NCI-H2196 treated with DMSO at 0.1 percent for 48 hours (cell line): ENCODE measurements at regions not wholly inside any gene's neighbourhood (a gene's known extent, or its start where the extent isn't known, plus 50 kb on each side); places are given as distances from the start of the nearest gene placed in this dataset.

Source experiments
- DNase-seq: peaks from one replicate; lab custom pipeline; 2025; ENCODE audit not compliant: unreplicated experiment; lab: John Stamatoyannopoulos, UW

DNA sequence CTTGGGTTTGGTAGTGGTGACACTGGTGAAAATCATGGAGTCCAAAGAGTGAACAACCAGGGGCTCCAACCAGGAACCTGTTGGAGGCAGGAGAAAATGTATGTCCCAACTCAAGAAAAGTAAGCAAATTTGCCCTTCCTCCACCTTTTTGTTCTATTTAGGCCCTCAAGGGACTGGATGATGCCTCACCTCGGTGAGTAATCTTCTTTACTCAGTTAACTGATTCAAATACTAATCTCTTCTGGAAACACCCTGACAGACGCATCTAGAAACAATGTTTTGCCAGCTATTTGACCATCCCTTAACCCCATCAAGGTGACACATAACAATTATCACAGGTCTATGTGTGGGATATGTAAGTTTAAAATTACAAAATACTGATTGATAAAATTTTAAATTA is 272.4 kb upstream of the FOXG1 start:
- no peak for DNase-seq

DNA sequence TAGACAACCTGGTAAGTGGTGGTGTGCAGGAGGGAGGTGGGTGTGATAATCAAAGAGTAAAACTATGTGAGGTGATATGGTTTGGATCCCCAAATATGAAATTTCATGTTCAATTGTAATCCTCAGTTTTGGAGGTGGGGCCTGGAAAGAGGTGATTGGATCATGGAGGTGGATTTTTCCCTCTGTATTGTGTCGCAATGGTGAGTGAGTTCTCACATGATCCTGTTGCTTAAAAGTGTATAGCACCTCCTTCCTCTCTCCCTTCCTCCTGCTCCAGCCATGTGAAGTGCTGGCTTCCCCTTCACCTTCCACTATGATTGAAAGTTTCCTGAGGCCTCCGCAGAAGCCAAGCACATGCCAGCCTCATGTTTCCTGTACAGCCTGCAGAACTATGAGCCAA is 270.2 kb upstream of the FOXG1 start:
- DNase-seq: no peak

DNA sequence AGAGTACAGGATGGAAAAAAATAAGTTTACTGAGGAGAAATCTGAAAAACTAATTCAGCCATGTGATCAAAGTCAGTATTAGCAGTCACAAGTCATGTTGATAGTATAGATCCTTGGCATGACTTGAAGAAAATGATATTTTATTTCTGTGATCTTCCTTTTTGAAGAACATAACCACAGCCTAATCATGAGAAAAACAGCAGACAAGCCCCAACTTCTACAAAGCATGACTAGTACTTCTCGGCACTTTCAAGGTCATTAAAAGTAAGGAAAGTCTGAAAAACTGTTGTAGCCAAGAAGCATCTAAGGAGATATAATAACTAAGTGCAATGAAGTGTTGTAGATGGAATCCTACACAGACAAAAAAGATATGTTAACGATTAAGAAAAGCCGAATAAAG is 264.1 kb upstream of the FOXG1 start:
- DNase-seq: no peak

DNA sequence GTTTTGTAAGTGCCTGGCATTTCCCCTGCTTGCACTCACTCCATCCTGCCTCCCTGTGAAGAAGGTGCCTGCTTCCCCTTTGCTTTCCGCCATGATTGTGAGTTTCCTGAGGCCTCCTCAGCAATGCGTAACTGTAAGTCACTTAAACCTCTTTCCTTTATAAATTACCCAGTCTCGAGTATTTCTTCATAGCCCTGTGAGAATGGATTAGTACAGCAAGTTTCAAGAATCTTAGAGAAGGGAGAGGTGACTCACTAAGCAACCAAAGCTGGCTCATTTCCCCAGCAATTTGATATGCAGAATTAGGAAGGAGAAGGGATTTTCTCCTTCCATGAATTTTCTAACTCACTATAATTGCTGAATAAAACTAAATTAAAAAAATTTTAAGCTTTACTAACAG is 251.0 kb upstream of the FOXG1 start:
- no peak for DNase-seq

DNA sequence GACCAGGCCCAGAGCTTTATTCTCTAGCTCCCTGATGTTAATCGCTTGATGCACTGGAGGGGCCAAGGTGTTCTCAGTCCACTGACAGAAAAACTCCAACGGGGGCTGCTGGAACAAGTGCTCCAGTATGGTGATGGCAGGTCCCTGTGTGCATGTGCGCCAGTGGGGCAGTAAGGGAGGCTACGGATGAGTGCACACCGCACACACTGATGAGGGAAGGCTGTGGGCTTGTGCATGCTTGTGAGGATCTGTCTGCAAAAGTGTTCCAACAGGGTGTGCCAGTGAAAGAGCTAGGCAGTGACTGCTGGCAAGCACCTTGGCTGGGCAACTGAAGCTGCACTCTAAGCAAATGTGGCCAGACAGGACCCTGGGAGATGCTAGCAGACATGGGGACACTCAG is 229.7 kb upstream of the FOXG1 start:
- DNase-seq: no peak

DNA sequence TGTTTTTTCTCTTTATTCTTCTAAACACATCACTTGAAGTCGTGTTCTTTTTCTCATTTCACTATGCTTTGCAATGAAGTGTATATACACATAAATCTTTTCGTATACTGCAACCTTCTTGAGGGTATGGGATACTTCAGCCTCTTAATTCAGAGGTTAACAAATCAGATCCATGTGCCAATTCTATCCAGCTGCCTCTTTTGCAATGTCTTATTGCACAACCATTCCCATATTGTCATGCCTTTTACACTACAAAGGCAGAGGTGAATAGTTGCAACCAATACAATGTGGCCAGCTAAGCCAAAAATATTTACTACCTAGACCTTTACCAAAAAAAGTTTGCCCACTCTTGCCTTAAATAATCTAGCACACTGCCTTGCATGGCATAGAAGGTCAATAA is 224.5 kb upstream of the FOXG1 start:
- DNase-seq: no peak

DNA sequence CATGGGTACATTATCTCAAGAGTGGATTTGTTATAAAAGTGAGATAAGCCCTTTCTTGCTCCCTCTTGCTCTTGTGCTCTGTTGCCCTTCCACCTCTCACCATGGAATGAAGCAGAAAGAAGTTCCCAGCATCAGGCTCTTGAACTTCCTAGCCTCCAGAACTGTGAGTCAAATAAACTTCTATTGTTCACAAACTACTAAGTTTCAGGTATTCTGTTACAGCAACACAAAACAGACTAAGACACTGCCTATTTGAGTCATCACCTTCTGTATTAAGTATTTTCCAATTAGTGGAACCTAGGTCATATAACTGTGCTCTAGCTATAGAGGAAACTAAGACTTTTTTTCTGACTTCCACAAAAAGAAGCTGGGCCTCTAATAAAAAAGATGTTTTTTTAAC is 201.2 kb upstream of the FOXG1 start:
- DNase-seq: no peak

DNA sequence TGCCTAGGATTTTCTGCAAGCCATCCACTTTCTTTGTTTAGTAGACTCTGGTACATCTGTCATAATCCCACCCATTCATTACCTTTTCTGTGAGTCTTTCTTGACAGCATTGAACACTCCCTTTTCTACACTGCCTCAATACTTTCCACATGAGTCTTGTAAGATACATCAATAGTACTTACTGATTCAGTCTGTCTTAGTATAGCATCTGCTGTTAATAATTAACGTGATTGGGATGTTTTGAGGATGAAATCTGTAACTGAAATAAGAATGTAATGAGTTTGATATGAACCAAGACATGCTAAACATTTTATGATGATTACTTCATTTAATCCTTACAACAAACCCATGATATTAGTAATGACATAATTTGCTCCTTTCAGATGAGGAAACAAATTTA is 196.2 kb upstream of the FOXG1 start:
- DNase-seq: no peak

DNA sequence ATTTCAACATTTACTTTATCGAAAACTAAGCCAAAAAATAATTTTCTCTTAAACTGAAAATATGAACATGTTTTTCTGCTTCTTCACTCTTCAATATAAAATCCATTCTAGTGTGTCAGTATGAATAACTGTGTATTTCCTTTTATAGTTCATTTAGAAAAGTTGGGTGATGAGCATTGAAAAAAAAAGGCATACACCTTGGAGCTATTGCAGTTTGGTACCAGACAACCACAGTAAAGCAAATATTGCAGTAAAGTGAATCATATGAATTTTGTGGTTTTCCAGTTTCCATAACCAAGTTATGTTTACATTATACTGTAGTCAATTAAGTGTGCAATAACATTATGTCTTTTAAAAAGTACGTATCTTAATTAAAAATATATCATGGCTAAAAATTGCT is 195.0 kb upstream of the FOXG1 start:
- DNase-seq: no peak

DNA sequence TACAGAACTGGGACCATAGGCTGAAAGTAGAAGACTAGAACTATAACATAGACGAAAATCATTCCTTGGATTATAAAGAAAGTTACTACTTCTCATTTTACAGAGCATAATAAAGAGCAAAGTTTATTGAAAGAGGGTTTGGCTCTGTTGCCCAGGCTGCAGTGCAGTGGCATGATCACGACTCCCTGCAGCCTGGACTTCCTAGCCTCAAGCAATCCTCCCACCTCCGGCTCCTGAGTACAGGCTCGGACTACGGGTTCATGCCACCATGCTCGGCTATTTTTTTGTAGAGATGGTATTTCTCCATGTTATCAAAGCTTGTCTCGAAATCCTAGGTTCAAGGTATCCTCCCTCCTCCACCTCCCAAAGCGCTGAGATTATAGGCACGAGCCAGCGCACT is 190.1 kb upstream of the FOXG1 start:
- no peak for DNase-seq

DNA sequence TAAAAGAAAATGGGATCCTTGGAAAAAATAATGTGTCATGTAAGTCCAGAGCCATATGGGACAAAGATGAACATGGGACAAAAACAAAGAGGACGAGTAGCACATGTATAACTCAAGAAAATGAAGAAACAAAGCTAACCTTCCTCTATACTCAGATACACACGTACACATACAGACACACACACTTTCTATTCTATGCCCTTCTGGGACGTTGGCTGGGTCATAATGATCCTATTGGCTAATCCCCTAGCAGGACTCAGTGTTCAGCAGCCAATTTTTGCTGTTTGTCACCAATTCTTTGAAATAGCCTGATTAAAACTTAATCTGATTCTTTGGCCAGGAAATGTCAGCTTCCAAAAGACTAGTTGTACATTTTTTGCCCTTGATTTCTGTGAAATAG is 189.4 kb upstream of the FOXG1 start:
- DNase-seq: no peak

DNA sequence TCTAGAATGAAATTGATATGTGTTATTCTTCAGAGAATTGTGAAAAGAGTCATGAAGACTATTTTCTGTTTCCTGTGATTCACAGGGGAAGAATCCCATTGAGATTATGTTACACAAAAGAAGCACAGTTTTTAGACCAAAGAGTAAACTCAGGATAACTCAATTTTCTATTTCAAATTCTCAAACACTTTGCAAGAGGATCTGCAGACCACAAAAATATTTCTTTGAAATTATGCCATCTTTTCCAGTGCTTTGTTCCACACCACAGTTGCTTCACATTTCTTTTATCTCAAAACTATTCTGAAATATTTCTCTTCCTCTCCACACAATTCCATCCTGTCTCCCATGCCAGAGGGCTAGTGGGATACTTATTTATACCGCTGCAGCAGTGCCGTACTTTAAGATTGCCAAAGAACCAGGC is 188.9 kb upstream of the FOXG1 start:
- DNase-seq: no peak

DNA sequence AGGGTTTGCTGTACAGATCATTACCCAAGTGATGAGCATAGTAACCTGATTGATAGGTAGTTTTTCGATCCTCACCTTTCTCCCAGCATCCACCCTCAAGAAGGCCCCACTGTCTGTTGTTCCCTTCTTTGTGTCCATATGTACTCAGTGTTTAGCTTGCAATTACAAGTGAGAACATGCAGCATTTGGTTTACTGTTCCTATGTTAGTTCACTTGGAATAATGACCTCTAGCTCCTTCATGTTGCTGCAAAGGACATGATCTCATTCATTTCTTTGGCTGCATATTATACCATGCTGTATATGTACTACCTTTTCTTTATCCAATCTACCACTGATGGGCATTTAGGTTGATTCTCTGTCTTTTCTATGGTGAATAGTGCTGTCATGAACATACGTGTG is 181.6 kb upstream of the FOXG1 start:
- DNase-seq: no peak

DNA sequence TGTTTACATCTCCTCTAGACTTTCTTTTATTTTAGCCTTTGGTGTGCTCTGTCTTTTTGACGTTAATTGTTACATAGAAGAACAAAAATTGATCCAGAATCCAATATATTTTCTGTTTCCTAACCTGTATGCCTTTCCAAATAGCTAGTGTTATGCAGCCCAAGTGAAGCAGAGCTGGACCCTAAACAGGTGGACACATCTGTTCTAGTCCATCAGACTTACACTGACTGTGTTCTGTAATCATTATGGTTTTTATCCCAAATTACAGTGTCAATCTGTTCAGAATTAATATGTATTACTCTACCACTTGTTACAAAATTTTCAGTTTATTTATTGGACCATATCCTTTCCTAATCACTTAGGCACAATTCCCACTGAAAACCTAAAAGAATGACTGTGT is 176.8 kb upstream of the FOXG1 start:
- DNase-seq: no peak

DNA sequence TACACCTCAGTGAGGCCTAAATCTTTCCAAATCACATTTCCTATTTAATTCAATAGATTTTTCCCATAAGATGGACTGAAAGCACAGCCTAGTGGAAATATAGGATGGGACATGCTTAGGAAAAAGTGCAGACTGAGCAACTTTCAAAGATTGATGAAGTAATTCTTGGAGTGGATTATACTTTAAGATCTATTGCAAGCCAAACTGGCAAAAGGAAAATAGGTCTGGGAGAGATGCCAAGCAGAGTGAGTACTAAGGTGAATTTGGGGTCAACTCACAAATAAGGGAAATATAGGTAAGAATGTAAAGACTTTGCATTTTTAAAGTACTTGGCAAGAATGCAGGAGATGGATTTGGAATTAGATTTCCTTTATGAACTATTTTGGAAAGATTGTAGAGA is 170.2 kb upstream of the FOXG1 start:
- DNase-seq: no peak

DNA sequence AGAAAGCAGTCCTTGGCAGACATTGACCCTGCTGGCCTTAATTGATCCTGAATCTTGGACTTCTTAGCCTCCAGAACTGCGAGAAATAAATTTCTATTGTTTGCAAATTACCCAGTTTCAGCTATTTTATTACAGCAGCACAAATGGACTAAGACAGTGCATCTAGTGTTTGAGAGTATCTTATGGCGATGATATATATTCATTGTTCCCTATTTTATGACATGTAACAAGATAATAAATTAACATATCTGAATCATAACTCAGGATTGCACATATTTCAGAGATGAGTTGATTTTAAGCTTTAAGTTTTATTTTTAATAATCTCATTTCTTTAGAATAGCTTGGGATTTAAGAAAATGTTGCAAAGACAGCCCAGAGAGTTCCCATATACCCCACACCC is 167.4 kb upstream of the FOXG1 start:
- no peak for DNase-seq

DNA sequence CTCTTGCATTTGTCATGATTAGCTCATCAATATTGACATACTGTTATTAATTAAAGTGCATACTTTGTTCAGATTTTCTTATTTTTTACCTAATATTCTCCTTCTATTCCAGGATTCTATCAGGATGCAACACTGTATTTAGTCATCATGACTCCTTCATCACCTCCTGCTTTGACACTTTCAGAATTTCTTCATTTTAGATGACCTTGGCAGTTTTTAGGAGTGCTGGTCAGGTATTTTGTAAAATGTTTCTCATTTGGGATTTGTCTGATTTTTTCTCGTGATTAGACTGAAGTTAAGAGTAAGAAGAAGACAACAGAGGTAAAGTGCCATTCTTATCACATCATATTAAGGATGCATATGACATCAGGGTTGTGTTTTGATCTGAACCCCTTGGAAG is 167.0 kb upstream of the FOXG1 start:
- DNase-seq: no peak

DNA sequence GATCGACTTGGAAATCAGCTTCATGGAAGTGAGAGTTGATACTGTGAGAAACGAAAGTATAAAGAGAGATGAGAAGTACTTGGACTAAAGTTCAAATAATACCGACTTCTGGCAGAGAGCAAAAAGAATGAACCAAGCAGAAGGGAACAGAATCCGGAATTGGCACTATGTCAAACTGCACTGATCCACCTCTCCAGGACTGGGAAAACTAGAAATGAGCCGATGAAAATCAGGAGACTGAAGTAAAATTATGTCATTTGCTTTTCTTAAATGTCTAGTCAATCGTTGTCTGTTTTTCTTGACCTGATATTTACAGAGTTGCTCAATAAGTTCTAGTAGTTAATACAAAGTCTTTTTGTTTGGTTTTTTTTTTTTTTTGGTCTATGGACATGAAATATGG is 163.0 kb upstream of the FOXG1 start:
- no peak for DNase-seq

DNA sequence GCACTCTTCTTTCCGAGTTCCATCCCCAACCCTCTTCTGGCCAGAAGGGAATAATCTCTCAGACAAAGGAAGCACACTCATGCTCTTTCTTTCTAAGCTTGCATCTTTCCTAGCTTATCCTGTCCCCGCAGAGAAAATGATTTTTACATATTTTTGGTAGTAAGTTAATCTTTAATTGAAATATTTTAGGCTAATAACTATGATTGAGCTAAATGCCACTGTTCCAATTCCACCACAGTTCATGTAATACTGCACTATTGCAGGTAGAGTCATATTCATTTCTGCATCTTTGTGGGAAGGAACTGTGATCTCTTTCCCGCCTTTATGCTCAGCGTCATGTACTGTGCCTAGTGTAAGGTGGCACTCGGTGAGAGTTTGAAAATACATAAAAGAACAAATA is 158.9 kb upstream of the FOXG1 start:
- no peak for DNase-seq

DNA sequence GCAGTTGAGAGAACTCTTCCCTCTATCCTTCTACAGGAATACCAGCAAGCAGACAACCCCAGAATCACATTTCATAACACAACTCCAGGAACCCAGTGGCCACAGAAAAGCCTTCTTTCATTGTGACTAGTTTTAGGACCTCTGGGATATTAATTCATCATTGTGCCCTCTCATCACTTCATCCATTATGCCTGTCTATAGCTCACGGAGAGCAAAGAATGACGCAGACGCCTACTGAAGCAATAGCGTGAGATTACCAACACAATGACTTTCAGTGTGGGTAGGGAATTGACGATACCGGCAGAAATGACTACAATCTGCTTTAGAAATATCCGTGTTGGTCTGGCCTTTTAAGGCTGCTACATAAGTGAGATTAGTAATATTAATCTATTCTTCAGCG is 158.1 kb upstream of the FOXG1 start:
- DNase-seq: no peak

DNA sequence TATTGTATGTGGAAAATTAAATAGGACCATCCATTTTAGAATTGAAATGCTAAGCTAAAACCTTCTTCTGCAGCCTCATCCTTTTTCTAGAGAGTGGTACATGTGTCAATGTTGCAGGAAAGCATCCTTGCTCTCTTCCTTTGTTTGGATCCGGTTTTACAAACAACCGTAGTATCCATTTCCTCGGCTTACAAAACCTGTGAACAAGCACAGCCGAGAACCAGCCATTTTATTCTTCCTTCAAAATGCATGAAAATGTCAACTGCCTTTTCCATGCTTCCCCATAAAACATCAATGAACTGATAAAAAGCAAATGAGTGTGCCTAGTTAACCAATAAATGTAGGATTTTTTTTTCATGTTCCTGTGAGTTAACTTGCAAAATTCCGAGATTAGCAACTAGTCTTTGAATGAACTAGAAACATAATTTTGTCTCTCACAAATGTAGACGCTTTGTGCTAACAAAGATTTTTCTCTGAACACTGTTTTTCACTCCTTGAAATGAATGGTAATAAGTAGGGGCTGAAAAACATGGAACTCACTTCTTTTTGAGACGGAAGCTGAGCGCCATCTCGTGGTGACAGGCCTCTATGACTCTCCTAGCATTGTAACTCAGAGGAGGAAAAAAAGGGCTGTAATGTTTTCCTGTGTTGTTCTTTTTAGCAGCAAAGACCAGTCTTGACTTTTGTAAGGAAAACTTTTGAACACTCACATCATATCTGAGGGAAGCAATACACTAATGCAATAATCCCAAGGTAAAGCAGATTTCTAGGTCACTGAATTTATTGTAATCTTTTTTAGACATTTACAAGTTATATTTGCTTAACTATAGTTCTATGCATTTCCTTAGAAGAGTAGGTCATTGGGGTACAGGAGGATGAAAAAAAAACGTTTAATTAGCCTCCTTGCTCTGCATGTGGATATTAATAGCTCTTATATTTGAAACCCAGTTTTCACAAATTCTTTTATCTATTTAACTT is 157.4 kb upstream of the FOXG1 start:
- DNase-seq: peak; percentile 14

DNA sequence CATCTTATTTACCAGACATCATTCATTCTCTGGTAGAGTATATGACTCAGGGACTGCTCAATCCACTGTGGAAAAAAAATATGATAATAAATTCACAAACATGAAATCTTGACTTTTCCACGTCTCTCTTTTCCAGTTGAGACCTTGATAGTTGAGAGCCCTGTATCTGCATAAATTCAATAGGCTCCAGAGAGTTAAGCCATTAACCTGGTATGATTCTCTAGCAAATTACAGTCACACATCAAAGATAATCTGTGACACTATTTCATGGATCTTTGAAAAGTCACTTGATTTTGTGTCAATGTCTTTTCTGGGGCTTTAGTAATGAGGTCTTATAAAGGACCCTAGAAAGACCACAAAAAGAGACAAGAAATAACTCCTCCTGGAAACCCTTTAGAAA is 154.2 kb upstream of the FOXG1 start:
- DNase-seq: no peak

DNA sequence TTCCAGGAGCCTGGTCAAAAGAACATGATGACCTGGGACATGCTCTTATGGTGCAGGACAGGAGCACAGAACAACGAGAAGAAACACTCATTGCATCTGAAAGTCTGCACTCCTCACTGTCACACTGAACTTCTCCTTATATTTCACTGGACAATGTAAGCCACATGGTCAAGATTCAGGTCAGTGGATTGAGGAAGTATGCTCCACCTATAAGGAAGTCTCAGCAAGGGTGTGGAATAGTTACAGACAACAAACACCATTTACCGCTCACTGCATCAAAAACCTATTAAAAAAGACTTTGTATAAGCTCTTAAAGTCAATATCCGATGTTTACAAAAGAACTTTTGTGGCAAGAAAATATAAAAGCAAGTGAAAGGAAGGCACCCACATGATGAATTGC is 153.1 kb upstream of the FOXG1 start:
- no peak for DNase-seq
